Parathyroid adenoma (tissue), 2 donors: ENCODE measurements at regions not wholly inside any gene's neighbourhood (a gene's known extent, or its start where the extent isn't known, plus 50 kb on each side); places are given as distances from the start of the nearest gene placed in this dataset.

Experiments used
- H2AFZ ChIP-seq: fragments of 300-600 bp; sonication (generic); one replicate; pipeline ENCODE4 v1.7.0; 2017; ENCODE audit warnings: antibody characterized with exemption, mild to moderate bottlenecking
- H3K27ac ChIP-seq: fragments of 300-600 bp; sonication (generic); one replicate; pipeline ENCODE4 v1.7.0; 2017
- H3K27me3 ChIP-seq: fragments of 300-600 bp; sonication (generic); one replicate; pipeline ENCODE4 v1.7.0; 2017; ENCODE audit warnings: low read length; ENCODE audit not compliant: control insufficient read depth, insufficient read depth
- H3K36me3 ChIP-seq: fragments of 300-600 bp; sonication (generic); one replicate; pipeline ENCODE4 v1.7.0; 2017; ENCODE audit warnings: low read length; ENCODE audit not compliant: control insufficient read depth, insufficient read depth
- H3K4me1 ChIP-seq: fragments of 300-600 bp; sonication (generic); one replicate; pipeline ENCODE4 v1.7.0; 2017; ENCODE audit warnings: control low read depth
- H3K4me2 ChIP-seq: fragments of 300-600 bp; sonication (generic); one replicate; pipeline ENCODE4 v1.7.0; 2017; ENCODE audit warnings: low read length
- H3K4me3 ChIP-seq: fragments of 300-600 bp; sonication (generic); one replicate; pipeline ENCODE4 v1.7.0; 2017; ENCODE audit warnings: low read depth, low read length
- H3K79me2 ChIP-seq: fragments of 300-600 bp; sonication (generic); one replicate; pipeline ENCODE4 v1.7.0; 2017; ENCODE audit warnings: control low read depth
- H3K9ac ChIP-seq: fragments of 300-600 bp; sonication (generic); one replicate; pipeline ENCODE4 v1.7.0; 2017; ENCODE audit warnings: mild to moderate bottlenecking
- H3K9me3 ChIP-seq: fragments of 300-600 bp; sonication (generic); one replicate; pipeline ENCODE4 v1.7.0; 2017; ENCODE audit warnings: low read length; ENCODE audit not compliant: control insufficient read depth
- TF ChIP-seq, protein P1 (sequence below): fragments of 300-600 bp; sonication (generic); IDR thresholded peaks from one replicate; pipeline ENCODE4 v1.7.0; 2017; ENCODE audit warnings: antibody characterized with exemption, mild to moderate bottlenecking
- donor health status: primary hyperparathyroidism.

DNA sequence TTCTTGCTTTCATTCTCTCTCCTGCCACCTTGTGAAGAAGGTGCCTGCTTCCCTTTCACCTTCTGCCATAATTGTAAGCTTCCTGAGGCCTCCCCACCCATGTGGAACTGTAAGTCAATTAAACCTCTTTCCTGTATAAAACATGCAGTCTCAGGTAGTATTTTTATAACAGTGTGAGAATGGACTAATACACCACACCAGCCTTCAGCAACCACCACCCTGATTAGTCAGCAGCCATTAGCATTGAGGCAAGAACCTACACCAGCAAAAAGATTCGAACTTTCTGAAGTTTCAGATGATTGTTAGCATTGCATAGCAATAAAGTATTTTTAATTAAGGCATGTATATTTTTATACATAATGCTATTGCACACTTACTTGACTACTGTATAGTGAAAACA is 980.2 kb downstream of the EFNA5 start:
- Histone ChIP-seq H2AFZ (no peak overlapping the region), H3K9ac (no peak overlapping the region), H3K36me3 (no peaks in the 10 kb centered on the region), H3K27ac (no peak overlapping the region), H3K27me3 (no peaks in the 10 kb centered on the region), H3K9me3 (no peaks in the 10 kb centered on the region), H3K4me2 (no peak overlapping the region), H3K4me3 (no peak overlapping the region), H3K79me2 (no peaks in the 10 kb centered on the region), H3K4me1 (no peaks in the 10 kb centered on the region)
- TF ChIP-seq, protein P1, sequence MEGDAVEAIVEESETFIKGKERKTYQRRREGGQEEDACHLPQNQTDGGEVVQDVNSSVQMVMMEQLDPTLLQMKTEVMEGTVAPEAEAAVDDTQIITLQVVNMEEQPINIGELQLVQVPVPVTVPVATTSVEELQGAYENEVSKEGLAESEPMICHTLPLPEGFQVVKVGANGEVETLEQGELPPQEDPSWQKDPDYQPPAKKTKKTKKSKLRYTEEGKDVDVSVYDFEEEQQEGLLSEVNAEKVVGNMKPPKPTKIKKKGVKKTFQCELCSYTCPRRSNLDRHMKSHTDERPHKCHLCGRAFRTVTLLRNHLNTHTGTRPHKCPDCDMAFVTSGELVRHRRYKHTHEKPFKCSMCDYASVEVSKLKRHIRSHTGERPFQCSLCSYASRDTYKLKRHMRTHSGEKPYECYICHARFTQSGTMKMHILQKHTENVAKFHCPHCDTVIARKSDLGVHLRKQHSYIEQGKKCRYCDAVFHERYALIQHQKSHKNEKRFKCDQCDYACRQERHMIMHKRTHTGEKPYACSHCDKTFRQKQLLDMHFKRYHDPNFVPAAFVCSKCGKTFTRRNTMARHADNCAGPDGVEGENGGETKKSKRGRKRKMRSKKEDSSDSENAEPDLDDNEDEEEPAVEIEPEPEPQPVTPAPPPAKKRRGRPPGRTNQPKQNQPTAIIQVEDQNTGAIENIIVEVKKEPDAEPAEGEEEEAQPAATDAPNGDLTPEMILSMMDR, result no peak

DNA sequence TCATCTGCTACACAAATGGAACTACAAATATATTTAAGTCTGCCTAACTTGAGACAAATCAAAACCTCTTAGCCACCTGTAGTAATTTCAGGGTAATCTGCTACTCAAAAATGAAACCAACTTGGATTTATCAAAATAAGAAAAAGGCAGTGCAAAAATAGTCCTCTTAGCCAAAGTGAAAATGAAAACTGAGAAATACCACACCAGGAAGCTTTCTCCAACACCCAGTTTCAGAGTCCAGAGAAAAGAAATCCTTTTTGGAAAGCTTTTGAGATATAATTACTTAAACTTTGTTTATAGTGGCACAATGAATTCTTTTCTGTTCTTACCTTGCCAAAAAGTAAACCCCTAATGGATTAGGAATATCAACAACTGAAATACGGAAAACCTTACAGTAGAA is 990.4 kb downstream of the EFNA5 start:
- Histone ChIP-seq H3K4me3 (no peak overlapping the region), H3K27me3 (no peaks in the 10 kb centered on the region), H3K4me2 (no peak overlapping the region), H3K4me1 (no peaks in the 10 kb centered on the region), H3K9me3 (no peaks in the 10 kb centered on the region), H3K9ac (no peak overlapping the region), H3K79me2 (no peaks in the 10 kb centered on the region), H2AFZ (no peak overlapping the region), H3K36me3 (no peaks in the 10 kb centered on the region), H3K27ac (no peak overlapping the region)
- TF ChIP-seq, protein P1, result no peak

DNA sequence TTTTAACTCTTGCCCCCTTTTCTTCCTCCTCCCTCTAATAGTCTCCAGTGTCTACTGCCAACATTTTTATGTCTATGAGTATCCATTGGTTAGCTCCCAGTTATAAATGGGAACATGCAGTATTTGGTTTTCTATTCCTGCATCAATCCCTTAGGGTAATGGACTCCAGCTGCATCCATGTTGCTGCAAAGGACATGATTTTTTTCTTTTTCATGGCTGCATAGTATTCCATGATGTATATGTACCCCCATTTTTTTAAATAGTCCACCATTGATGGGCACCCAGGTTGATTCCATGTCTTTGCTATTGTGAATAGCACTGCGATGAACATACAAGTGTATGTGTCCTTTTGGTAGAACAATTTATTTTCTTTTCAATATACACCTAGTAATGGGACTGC is 993.7 kb downstream of the EFNA5 start:
- Histone ChIP-seq H3K4me1 (no peaks in the 10 kb centered on the region), H3K79me2 (no peaks in the 10 kb centered on the region), H3K36me3 (no peaks in the 10 kb centered on the region), H3K4me2 (no peak overlapping the region), H3K27ac (no peak overlapping the region), H2AFZ (no peak overlapping the region), H3K9ac (no peak overlapping the region), H3K27me3 (no peaks in the 10 kb centered on the region), H3K9me3 (no peaks in the 10 kb centered on the region), H3K4me3 (no peak overlapping the region)
- TF ChIP-seq, protein P1, result no peak

DNA sequence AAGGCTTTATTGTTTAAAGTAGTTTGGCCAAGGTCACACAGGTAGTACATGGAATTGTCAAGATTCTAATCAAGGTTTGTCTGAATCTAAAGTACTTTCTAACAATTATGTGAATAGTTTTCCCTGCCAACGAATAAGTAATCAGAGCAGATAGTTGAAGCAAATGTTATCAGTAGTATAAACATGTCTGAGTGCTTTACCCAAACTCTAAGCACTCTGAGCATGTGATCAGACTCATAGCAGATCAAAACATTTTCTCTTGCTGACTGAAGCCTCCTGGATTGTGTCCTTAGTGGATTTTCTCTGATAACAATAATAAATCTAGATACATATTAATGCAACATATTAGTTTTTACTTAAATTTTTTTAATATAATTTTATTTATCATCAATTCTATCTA is 995.0 kb downstream of the EFNA5 start:
- Histone ChIP-seq H3K79me2 (no peaks in the 10 kb centered on the region), H3K4me2 (no peak overlapping the region)

DNA sequence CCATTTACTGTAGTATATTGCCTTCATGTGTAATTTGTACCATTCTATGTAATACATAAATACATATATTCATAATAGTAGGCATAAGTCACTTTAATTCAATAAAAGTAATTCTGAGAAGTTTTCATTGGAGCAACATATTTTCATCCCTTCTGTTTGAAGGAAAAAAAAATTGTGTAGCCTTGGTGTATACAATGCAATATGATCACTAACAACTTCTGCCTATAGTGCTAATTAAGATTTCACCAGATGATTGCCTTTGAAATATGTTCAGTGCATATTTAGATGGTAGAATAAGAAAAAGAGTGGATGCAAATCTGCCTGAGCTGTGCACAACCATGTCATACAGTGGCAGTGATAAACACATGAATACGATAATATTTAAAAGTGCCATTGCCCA is 996.8 kb downstream of the EFNA5 start:
- no peak overlapping the region for H3K4me2 ChIP-seq
- no peaks in the 10 kb centered on the region for H3K9me3 ChIP-seq
- TF ChIP-seq, protein P1, result no peak
- no peak overlapping the region for H3K27ac ChIP-seq
- H3K4me3 ChIP-seq, result no peak overlapping the region
- no peaks in the 10 kb centered on the region for H3K36me3 ChIP-seq
- no peak overlapping the region for H3K9ac ChIP-seq
- H3K27me3 ChIP-seq, result no peaks in the 10 kb centered on the region
- no peaks in the 10 kb centered on the region for H3K79me2 ChIP-seq
- H3K4me1 ChIP-seq, result no peaks in the 10 kb centered on the region
- H2AFZ ChIP-seq, result no peak overlapping the region

More for the DNA sequence above, 995.0 kb downstream of the EFNA5 start:
- Histone ChIP-seq H3K27ac (no peak overlapping the region), H3K27me3 (no peaks in the 10 kb centered on the region), H3K4me1 (no peaks in the 10 kb centered on the region), H3K4me3 (no peak overlapping the region), H3K9ac (no peak overlapping the region), H2AFZ (no peak overlapping the region), H3K9me3 (no peaks in the 10 kb centered on the region), H3K36me3 (no peaks in the 10 kb centered on the region)
- TF ChIP-seq, protein P1, result no peak
